ENCODE measurements at regions not wholly inside any gene's neighbourhood (a gene's known extent, or its start where the extent isn't known, plus 50 kb on each side); places are given as distances from the start of the nearest gene placed in this dataset.

DNA sequence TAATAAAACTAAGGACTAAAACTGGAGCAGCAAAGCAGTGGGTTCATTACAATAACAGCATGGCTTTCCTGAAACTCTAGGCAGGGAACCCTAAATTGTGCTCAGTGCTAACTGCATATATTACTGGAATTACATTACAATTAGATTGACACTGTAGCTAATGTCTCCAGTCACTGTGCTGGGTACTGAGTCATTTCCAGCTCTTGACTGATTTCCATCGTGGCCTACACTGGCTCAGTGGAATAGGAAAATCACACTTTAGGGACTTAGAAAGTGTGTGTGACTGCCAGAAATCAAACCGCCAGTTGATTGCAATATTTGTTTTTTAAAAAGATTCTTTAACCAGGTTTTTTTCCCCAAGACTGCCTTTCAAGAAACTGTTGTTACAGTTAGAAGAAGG, 1447.4 kb upstream of the GOT2 start:
- Histone ChIP-seq H3K4me1 (replicated peaks in 1 of 2; ENCODE audit: control insufficient read depth in 2 of 2, insufficient read depth in 2 of 2, low read length in 2 of 2) (no peaks in the 10 kb centered on the region), H2AFZ (ENCODE audit: low read depth, low read length) (no peak overlapping the region), H3K4me2 (ENCODE audit: insufficient read depth, low read length) (no peak overlapping the region), H3K27me3 (ENCODE audit: control insufficient read depth in 2 of 2, insufficient read depth in 2 of 2, low read length in 2 of 2) (no peaks in the 10 kb centered on the region), H3K36me3 (ENCODE audit: control insufficient read depth, insufficient read depth, low read length) (no peaks in the 10 kb centered on the region), H4K20me1 (replicated peaks; ENCODE audit: control insufficient read depth, insufficient read depth, low read length) (no peaks in the 10 kb centered on the region), H3K79me2 (ENCODE audit: control insufficient read depth, insufficient read depth, low read length) (no peaks in the 10 kb centered on the region), H3K9me3 (replicated peaks; ENCODE audit: control insufficient read depth, insufficient read depth, low read depth, low read length) (no peaks in the 10 kb centered on the region), H3K9ac (ENCODE audit: insufficient read depth in 1 of 2, low read depth in 2 of 2, low read length in 2 of 2) (no peak overlapping the region), H3K9me1 (ENCODE audit: control insufficient read depth, insufficient read depth, low read length) (no peaks in the 10 kb centered on the region), H3K27ac (ENCODE audit: extremely low read depth, low read depth, low read length) (no peak overlapping the region), H3K4me3 (no peak overlapping the region)
- DNase-seq (ENCODE audit: extremely low read depth in 1 of 4, low spot score in 3 of 4) (no peak), FAIRE-seq (no peak), ATAC-seq (no peak)
- ChIA-PET CTCF (ENCODE audit: low intra/inter-chr PET ratio) (no interaction called here), POLR2A (no interaction called here)
- in situ Hi-C loops (cut with MboI) = no loop called here
- no TSS peak for BruUV-seq (replicated peaks)
- 0% methylated on average over 2 of the region's 2 CpGs for WGBS (ENCODE audit: insufficient coverage, low coverage, missing lambda C conversion rate)
- intact Hi-C loops (cut with micrococcal nuclease) = no loop called here
- TF ChIP-seq EHMT2 (IDR thresholded peaks at IDR 0.05) (no peak), TEAD4 (IDR thresholded peaks at IDR 0.05; ENCODE audit: low read length) (no peak), TEAD4 (CRISPR knock-in tag; IDR thresholded peaks at IDR 0.05; ENCODE audit: borderline replicate concordance) (no peak), MAFK (IDR thresholded peaks at IDR 0.05; ENCODE audit: low read length) (no peak), MED1 (CRISPR knock-in tag; IDR thresholded peaks at IDR 0.05; ENCODE audit: borderline replicate concordance) (no peak), CAMTA2 (CRISPR knock-in tag; conservative IDR thresholded peaks at IDR 0.05) (no peak), TAF7 (tag; IDR thresholded peaks at IDR 0.05) (no peak), PTBP1 (IDR thresholded peaks at IDR 0.05; ENCODE audit: low read depth, low read length) (no peak), SMARCA5 (IDR thresholded peaks at IDR 0.05) (no peak)
- TF ChIP-seq, protein P1, sequence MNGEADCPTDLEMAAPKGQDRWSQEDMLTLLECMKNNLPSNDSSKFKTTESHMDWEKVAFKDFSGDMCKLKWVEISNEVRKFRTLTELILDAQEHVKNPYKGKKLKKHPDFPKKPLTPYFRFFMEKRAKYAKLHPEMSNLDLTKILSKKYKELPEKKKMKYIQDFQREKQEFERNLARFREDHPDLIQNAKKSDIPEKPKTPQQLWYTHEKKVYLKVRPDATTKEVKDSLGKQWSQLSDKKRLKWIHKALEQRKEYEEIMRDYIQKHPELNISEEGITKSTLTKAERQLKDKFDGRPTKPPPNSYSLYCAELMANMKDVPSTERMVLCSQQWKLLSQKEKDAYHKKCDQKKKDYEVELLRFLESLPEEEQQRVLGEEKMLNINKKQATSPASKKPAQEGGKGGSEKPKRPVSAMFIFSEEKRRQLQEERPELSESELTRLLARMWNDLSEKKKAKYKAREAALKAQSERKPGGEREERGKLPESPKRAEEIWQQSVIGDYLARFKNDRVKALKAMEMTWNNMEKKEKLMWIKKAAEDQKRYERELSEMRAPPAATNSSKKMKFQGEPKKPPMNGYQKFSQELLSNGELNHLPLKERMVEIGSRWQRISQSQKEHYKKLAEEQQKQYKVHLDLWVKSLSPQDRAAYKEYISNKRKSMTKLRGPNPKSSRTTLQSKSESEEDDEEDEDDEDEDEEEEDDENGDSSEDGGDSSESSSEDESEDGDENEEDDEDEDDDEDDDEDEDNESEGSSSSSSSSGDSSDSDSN (IDR thresholded peaks at IDR 0.05; ENCODE audit: borderline replicate concordance in 1 of 2, low read depth in 2 of 2, low read length in 2 of 2) = no peak
